NB4 (cell line): ENCODE measurements at regions not wholly inside any gene's neighbourhood (a gene's known extent, or its start where the extent isn't known, plus 50 kb on each side); places are given as distances from the start of the nearest gene placed in this dataset.

Experiments used
- DNase-seq: peaks from one replicate; pipeline ENCODE4 v3.0.0; 2010; ENCODE audit warnings: low read depth
- H3K4me3 ChIP-seq: one replicate; pipeline ENCODE4 v1.5.1; 2011; ENCODE audit warnings: mild to moderate bottlenecking, low read depth, low read length, moderate library complexity
- MYC ChIP-seq: IDR thresholded peaks from 2 replicates; pipeline ENCODE4 v1.6.1; 2011; ENCODE audit warnings: low read depth, low read length
- POLR2A ChIP-seq: IDR thresholded peaks from 2 replicates; pipeline ENCODE4 v1.6.1; 2011; ENCODE audit warnings: mild to moderate bottlenecking; ENCODE audit not compliant: insufficient read length; ENCODE audit errors: extremely low read depth
- TF ChIP-seq, protein P1 (sequence below): IDR thresholded peaks from one replicate; pipeline ENCODE4 v1.5.1; 2012; ENCODE audit warnings: low read depth, low read length
- TF ChIP-seq, protein P2 (sequence below): IDR thresholded peaks from 2 replicates; pipeline ENCODE4 v1.6.1; 2011; ENCODE audit warnings: low read depth, low read length

DNA sequence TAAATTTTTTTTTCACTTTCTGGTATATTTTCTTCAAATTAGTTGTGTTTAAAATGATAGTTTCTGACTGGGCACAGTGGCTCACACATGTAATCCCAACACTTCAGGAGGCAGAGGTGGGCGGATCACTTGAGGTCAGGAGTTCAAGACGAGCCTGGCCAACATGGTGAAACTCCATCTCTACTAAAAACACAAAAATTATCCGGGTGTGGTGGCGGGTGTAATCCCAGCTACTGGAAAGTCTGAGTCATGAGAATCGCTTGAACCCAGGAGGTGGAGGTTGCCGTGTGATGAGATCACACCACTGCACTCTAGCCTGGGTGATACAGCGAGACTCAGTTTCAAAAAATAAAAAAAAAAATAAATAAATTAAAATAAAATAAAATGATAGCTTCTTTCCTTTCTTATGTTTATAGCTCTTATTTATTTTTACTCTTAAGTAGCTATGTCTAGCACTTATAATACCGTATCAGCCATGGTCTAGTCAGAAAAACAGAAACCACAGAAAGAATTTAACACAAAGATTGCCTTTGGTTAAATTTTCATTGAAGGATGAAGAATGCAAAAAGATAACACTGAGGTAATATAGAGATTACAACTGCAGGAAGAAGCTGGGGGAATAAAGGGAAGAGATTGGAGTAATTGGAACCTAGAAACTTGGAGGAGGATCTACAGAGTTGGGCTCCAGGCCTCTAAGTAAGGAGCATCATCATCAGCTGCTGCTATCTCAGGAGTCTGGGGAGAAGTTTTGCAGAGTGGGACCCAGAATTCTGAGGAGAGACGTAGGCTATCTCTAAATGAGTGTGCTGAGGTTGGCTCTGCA, 54.7 kb upstream of the MBOAT2 start:
- no peak for DNase-seq
- H3K4me3 ChIP-seq, result no peak overlapping the region
- TF ChIP-seq, protein P1, sequence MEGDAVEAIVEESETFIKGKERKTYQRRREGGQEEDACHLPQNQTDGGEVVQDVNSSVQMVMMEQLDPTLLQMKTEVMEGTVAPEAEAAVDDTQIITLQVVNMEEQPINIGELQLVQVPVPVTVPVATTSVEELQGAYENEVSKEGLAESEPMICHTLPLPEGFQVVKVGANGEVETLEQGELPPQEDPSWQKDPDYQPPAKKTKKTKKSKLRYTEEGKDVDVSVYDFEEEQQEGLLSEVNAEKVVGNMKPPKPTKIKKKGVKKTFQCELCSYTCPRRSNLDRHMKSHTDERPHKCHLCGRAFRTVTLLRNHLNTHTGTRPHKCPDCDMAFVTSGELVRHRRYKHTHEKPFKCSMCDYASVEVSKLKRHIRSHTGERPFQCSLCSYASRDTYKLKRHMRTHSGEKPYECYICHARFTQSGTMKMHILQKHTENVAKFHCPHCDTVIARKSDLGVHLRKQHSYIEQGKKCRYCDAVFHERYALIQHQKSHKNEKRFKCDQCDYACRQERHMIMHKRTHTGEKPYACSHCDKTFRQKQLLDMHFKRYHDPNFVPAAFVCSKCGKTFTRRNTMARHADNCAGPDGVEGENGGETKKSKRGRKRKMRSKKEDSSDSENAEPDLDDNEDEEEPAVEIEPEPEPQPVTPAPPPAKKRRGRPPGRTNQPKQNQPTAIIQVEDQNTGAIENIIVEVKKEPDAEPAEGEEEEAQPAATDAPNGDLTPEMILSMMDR, result no peak
- TF ChIP-seq POLR2A (no peak), MYC (no peak)
- TF ChIP-seq, protein P2, sequence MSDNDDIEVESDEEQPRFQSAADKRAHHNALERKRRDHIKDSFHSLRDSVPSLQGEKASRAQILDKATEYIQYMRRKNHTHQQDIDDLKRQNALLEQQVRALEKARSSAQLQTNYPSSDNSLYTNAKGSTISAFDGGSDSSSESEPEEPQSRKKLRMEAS, result no peak

- no peak overlapping the region for H3K4me3 ChIP-seq
- DNase-seq, result no peak
- TF ChIP-seq POLR2A, result no peak
- TF ChIP-seq, protein P1, result no peak
- no peak for TF ChIP-seq MYC
- TF ChIP-seq, protein P2, result no peak
These were observed 52.0 kb upstream of the MBOAT2 start for GRCh38 chr2:9055471-9055870.

GRCh38 chr2:9053534-9053931, 50.0 kb upstream of the MBOAT2 start:
- no peak overlapping the region for H3K4me3 ChIP-seq
- DNase-seq, result peak; percentile 36
- TF ChIP-seq, protein P1, result no peak
